NCI-H1092 treated with DMSO at 0.1 percent for 48 hours (cell line): ENCODE measurements at regions not wholly inside any gene's neighbourhood (a gene's known extent, or its start where the extent isn't known, plus 50 kb on each side); places are given as distances from the start of the nearest gene placed in this dataset.
"Not testable (repeated sequence)": the region's sequence is repeated elsewhere in the genome, so short reads cannot be mapped to it uniquely, and the experiment has no call there.

Experiments used
- DNase-seq: peaks from one replicate; lab custom pipeline; 2025; lab: John Stamatoyannopoulos, UW

GRCh38 chr17:77290759-77291558, 150.2 kb downstream of the SEC14L1 start:
- DNase-seq, result not testable (repeated sequence)

- DNase-seq, result no peak
Observed at GRCh38 chr17:77291591-77292386, 151.0 kb downstream of the SEC14L1 start.

- no peak for DNase-seq
Observed at GRCh38 chr17:77294761-77295160, 154.0 kb downstream of the SEC14L1 start.

GRCh38 chr17:77295241-77295853, 154.6 kb downstream of the SEC14L1 start:
- no peak for DNase-seq

- no peak for DNase-seq
Observed at GRCh38 chr17:77296769-77297409, 156.1 kb downstream of the SEC14L1 start.

- no peak for DNase-seq
Observed at GRCh38 chr17:77297693-77298666, 157.2 kb downstream of the SEC14L1 start.

- no peak for DNase-seq
Observed at GRCh38 chr17:77298811-77299210, 158.0 kb downstream of the SEC14L1 start.

GRCh38 chr17:77299256-77300015, 158.7 kb downstream of the SEC14L1 start:
- no peak for DNase-seq

GRCh38 chr17:77300016-77300686, 159.4 kb downstream of the SEC14L1 start:
- DNase-seq, result no peak

GRCh38 chr17:77301694-77302266, 161.0 kb downstream of the SEC14L1 start:
- DNase-seq, result no peak

GRCh38 chr17:77302682-77303081, 161.9 kb downstream of the SEC14L1 start:
- no peak for DNase-seq

- DNase-seq, result no peak
Observed at GRCh38 chr17:77303620-77304019, 162.9 kb downstream of the SEC14L1 start.

- DNase-seq, result peak; percentile 60
Observed at GRCh38 chr17:77304051-77304745, 163.4 kb downstream of the SEC14L1 start.

- no peak for DNase-seq
Observed at GRCh38 chr17:77304746-77305473, 164.1 kb downstream of the SEC14L1 start.

GRCh38 chr17:77306048-77306789, 165.4 kb downstream of the SEC14L1 start:
- no peak for DNase-seq

- DNase-seq, result no peak
Observed at GRCh38 chr17:77306790-77307478, 166.2 kb downstream of the SEC14L1 start.
